Brain pericyte (primary cell): ENCODE measurements at regions not wholly inside any gene's neighbourhood (a gene's known extent, or its start where the extent isn't known, plus 50 kb on each side); places are given as distances from the start of the nearest gene placed in this dataset.
"Not testable (repeated sequence)": the region's sequence is repeated elsewhere in the genome, so short reads cannot be mapped to it uniquely, and the experiment has no call there.

ENCODE experiments used
- DNase-seq: peaks from one replicate; pipeline ENCODE4 v3.0.0-alpha.2; 2012; ENCODE audit warnings: low read depth, low spot score

GRCh38 chr4:77445823-77446222 lies 159.8 kb upstream of the CXCL13 start:
- DNase-seq: no peak

GRCh38 chr4:77446601-77447000 lies 159.0 kb upstream of the CXCL13 start:
- DNase-seq: no peak

- DNase-seq: no peak
Observed at GRCh38 chr4:77449171-77449570, 156.4 kb upstream of the CXCL13 start.

GRCh38 chr4:77450006-77450405 lies 155.6 kb upstream of the CXCL13 start:
- DNase-seq: no peak

- DNase-seq: no peak
Observed at GRCh38 chr4:77451530-77451929, 154.1 kb upstream of the CXCL13 start.

- DNase-seq: not testable (repeated sequence)
Observed at GRCh38 chr4:77452117-77452516, 153.5 kb upstream of the CXCL13 start.

GRCh38 chr4:77453911-77454310 lies 151.7 kb upstream of the CXCL13 start:
- DNase-seq: no peak

GRCh38 chr4:77454858-77455257 lies 150.8 kb upstream of the CXCL13 start:
- no peak for DNase-seq

- not testable (repeated sequence) for DNase-seq
Observed at GRCh38 chr4:77464100-77464499, 141.5 kb upstream of the CXCL13 start.

GRCh38 chr4:77465271-77465670 lies 140.3 kb upstream of the CXCL13 start:
- DNase-seq: no peak

GRCh38 chr4:77466430-77466829 lies 139.2 kb upstream of the CXCL13 start:
- DNase-seq: no peak

GRCh38 chr4:77471821-77472495 lies 133.7 kb upstream of the CXCL13 start:
- DNase-seq: no peak

- DNase-seq: no peak
Observed at GRCh38 chr4:77473509-77473908, 132.1 kb upstream of the CXCL13 start.

- DNase-seq: no peak
Observed at GRCh38 chr4:77481856-77482255, 123.8 kb upstream of the CXCL13 start.

GRCh38 chr4:77488882-77489281 lies 116.7 kb upstream of the CXCL13 start:
- DNase-seq: no peak

GRCh38 chr4:77493120-77493752 lies 112.4 kb upstream of the CXCL13 start:
- DNase-seq: no peak

- DNase-seq: no peak
Observed at GRCh38 chr4:77493829-77494551, 111.6 kb upstream of the CXCL13 start.

GRCh38 chr4:77496457-77496856 lies 109.2 kb upstream of the CXCL13 start:
- DNase-seq: no peak

GRCh38 chr4:77500801-77501200 lies 104.8 kb upstream of the CXCL13 start:
- DNase-seq: no peak

- DNase-seq: no peak
Observed at GRCh38 chr4:77501240-77501639, 104.4 kb upstream of the CXCL13 start.

GRCh38 chr4:77501851-77502250 lies 103.8 kb upstream of the CXCL13 start:
- no peak for DNase-seq

- no peak for DNase-seq
Observed at GRCh38 chr4:77504407-77504806, 101.2 kb upstream of the CXCL13 start.
